Mesendoderm (in vitro differentiated cells): ENCODE measurements at regions not wholly inside any gene's neighbourhood (a gene's known extent, or its start where the extent isn't known, plus 50 kb on each side); places are given as distances from the start of the nearest gene placed in this dataset.

ENCODE experiments used
- DNase-seq: peaks from one replicate; pipeline ENCODE4 v3.0.0; 2013
- H2AK5ac ChIP-seq: 2 replicates; pipeline ENCODE4 v1.6.1; 2013; ENCODE audit warnings: low read length, inconsistent platforms
- H2BK120ac ChIP-seq: 2 replicates; pipeline ENCODE4 v1.6.1; 2013; ENCODE audit warnings: low read depth, mild to moderate bottlenecking, low read length, moderate library complexity, mixed read lengths
- H2BK15ac ChIP-seq: replicated peaks from 2 replicates; pipeline ENCODE4 v1.6.1; 2013; ENCODE audit warnings: low read depth, mild to moderate bottlenecking, moderate library complexity
- H2BK5ac ChIP-seq: 2 replicates; pipeline ENCODE4 v1.6.1; 2013; ENCODE audit warnings: low read length, inconsistent platforms
- H3K18ac ChIP-seq: 2 replicates; pipeline ENCODE4 v1.6.1; 2013; ENCODE audit warnings: mild to moderate bottlenecking, low read length, mixed read lengths
- H3K23ac ChIP-seq: one replicate; pipeline ENCODE4 v1.6.1; 2013; ENCODE audit warnings: low read length
- H3K27ac ChIP-seq: 2 replicates; pipeline ENCODE4 v1.5.1; 2013; ENCODE audit warnings: low read depth, mild to moderate bottlenecking, inconsistent platforms, low read length, moderate library complexity
- H3K27me3 ChIP-seq: 2 replicates; pipeline ENCODE4 v1.6.1; 2013; ENCODE audit warnings: low read length, control low read depth, mild to moderate bottlenecking, inconsistent platforms; ENCODE audit not compliant: insufficient read depth, poor library complexity
- H3K36me3 ChIP-seq: 2 replicates; pipeline ENCODE4 v1.6.1; 2013; ENCODE audit warnings: low read length, inconsistent platforms; ENCODE audit not compliant: control insufficient read depth, insufficient read depth
- H3K4ac ChIP-seq: one replicate; pipeline ENCODE4 v1.6.1; 2013; ENCODE audit warnings: low read depth, mild to moderate bottlenecking, low read length, moderate library complexity
- H3K4me1 ChIP-seq: 2 replicates; pipeline ENCODE4 v1.6.1; 2013; ENCODE audit warnings: low read depth, low read length, inconsistent platforms; ENCODE audit not compliant: control insufficient read depth
- H3K4me2 ChIP-seq: 2 replicates; pipeline ENCODE4 v1.6.1; 2013; ENCODE audit warnings: low read length
- H3K4me3 ChIP-seq: 2 replicates; pipeline ENCODE4 v1.5.1; 2013; ENCODE audit warnings: mild to moderate bottlenecking, low read length
- H3K56ac ChIP-seq: one replicate; pipeline ENCODE4 v1.6.1; 2013; ENCODE audit warnings: low read length
- H3K79me1 ChIP-seq: 2 replicates; pipeline ENCODE4 v1.6.1; 2013; ENCODE audit warnings: low read length, inconsistent platforms
- H3K79me2 ChIP-seq: 2 replicates; pipeline ENCODE4 v1.6.1; 2013; ENCODE audit warnings: mild to moderate bottlenecking, low read length; ENCODE audit not compliant: control insufficient read depth, insufficient read depth
- H3K9ac ChIP-seq: 2 replicates; pipeline ENCODE4 v1.6.1; 2013; ENCODE audit warnings: low read length, inconsistent platforms
- H4K5ac ChIP-seq: one replicate; pipeline ENCODE4 v1.6.1; 2013; ENCODE audit warnings: low read length
- H4K8ac ChIP-seq: one replicate; pipeline ENCODE4 v1.6.1; 2013; ENCODE audit warnings: low read depth, mild to moderate bottlenecking, control low read depth, low read length, moderate library complexity
- WGBS: extraction: QIAGEN DNeasy Blood & Tissue Kit; methylation state at CpG from one replicate; pipeline ENCODE4 v1.1.7; 2013; ENCODE audit warnings: low lambda C conversion rate, missing lambda C conversion rate; ENCODE audit not compliant: insufficient coverage; ENCODE audit errors: extremely low coverage; 5-methylcytosine and 5-hydroxymethylcytosine counted together

DNA sequence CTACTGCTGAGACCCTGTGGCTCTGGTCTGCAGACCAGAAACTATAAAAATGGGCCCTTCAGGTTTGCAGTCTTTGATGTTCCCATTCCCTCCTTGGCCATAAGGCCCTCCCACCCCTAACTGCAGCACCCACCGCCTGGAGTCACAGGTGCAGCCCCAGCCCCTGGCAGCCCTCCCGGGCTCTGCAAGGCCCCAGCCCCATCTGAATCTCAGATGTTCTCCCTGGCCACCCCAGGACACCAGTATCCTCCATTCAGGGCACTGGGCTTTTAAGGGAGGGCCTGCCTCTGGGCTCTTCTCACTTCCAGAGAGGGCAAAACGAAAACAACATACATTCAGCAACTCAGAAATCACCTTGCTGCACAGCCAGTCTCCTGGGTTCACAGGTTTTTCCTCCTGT, 107.7 kb upstream of the RET start:
- Histone ChIP-seq H3K79me2 (no peaks in the 10 kb centered on the region), H3K4me2 (no peak overlapping the region), H3K9ac (no peak overlapping the region), H2AK5ac (no peak overlapping the region), H4K5ac (no peak overlapping the region), H3K4ac (no peak overlapping the region), H3K23ac (no peak overlapping the region), H3K4me1 (no peaks in the 10 kb centered on the region), H3K27me3 (no peaks in the 10 kb centered on the region), H2BK5ac (no peak overlapping the region), H3K4me3 (no peak overlapping the region), H3K18ac (no peak overlapping the region), H2BK120ac (no peak overlapping the region), H4K8ac (no peak overlapping the region), H2BK15ac (no peak overlapping the region), H3K36me3 (no peaks in the 10 kb centered on the region), H3K56ac (no peak overlapping the region), H3K27ac (no peak overlapping the region), H3K79me1 (no peaks in the 10 kb centered on the region)
- no CpG with 5 or more reads among the region's 3 CpGs for WGBS
- no peak for DNase-seq

- Histone ChIP-seq H3K79me2 (no peaks in the 10 kb centered on the region), H3K27ac (no peak overlapping the region), H2AK5ac (no peak overlapping the region), H3K4me2 (no peak overlapping the region), H4K8ac (no peak overlapping the region), H4K5ac (no peak overlapping the region), H3K9ac (no peak overlapping the region), H3K79me1 (no peaks in the 10 kb centered on the region), H3K36me3 (no peaks in the 10 kb centered on the region), H3K56ac (no peak overlapping the region), H3K27me3 (no peaks in the 10 kb centered on the region), H3K23ac (no peak overlapping the region), H3K4ac (no peak overlapping the region), H3K4me3 (no peak overlapping the region), H3K4me1 (no peaks in the 10 kb centered on the region), H3K18ac (no peak overlapping the region), H2BK15ac (no peak overlapping the region), H2BK5ac (no peak overlapping the region), H2BK120ac (no peak overlapping the region)
- WGBS: no CpG with 5 or more reads among the region's 6 CpGs
- DNase-seq: no peak
These were observed 107.0 kb upstream of the RET start for GRCh38 chr10:42969909-42970308.

GRCh38 chr10:42970451-42971250, 106.2 kb upstream of the RET start:
- Histone ChIP-seq H3K4ac (no peak overlapping the region), H3K4me3 (no peak overlapping the region), H4K8ac (no peak overlapping the region), H3K4me1 (no peaks in the 10 kb centered on the region), H3K4me2 (no peak overlapping the region), H3K23ac (no peak overlapping the region), H2AK5ac (no peak overlapping the region), H3K79me1 (no peaks in the 10 kb centered on the region), H3K18ac (no peak overlapping the region), H2BK5ac (no peak overlapping the region), H3K27ac (no peak overlapping the region), H3K56ac (no peak overlapping the region), H3K36me3 (no peaks in the 10 kb centered on the region), H3K79me2 (no peaks in the 10 kb centered on the region), H3K9ac (no peak overlapping the region), H4K5ac (no peak overlapping the region), H2BK15ac (no peak overlapping the region), H2BK120ac (no peak overlapping the region), H3K27me3 (no peaks in the 10 kb centered on the region)
- no peak for DNase-seq
- no CpG with 5 or more reads among the region's 15 CpGs for WGBS

GRCh38 chr10:42971251-42971599, 105.6 kb upstream of the RET start:
- Histone ChIP-seq H2BK120ac (no peak overlapping the region), H4K5ac (no peak overlapping the region), H3K79me1 (no peaks in the 10 kb centered on the region)

GRCh38 chr10:42972946-42973345, 103.9 kb upstream of the RET start:
- no peaks in the 10 kb centered on the region for H3K79me1 ChIP-seq
- H3K18ac ChIP-seq: no peak overlapping the region
- no peak overlapping the region for H2BK15ac ChIP-seq
- H3K27ac ChIP-seq: no peak overlapping the region
- H4K5ac ChIP-seq: no peak overlapping the region
- no peak overlapping the region for H2AK5ac ChIP-seq
- DNase-seq: no peak
- no peak overlapping the region for H2BK5ac ChIP-seq
- H3K27me3 ChIP-seq: no peaks in the 10 kb centered on the region
- H3K9ac ChIP-seq: no peak overlapping the region
- no peak overlapping the region for H4K8ac ChIP-seq
- H3K4ac ChIP-seq: no peak overlapping the region
- H3K36me3 ChIP-seq: no peaks in the 10 kb centered on the region
- no peaks in the 10 kb centered on the region for H3K79me2 ChIP-seq
- H2BK120ac ChIP-seq: no peak overlapping the region
- no peak overlapping the region for H3K4me3 ChIP-seq
- no peak overlapping the region for H3K56ac ChIP-seq
- no peak overlapping the region for H3K23ac ChIP-seq
- H3K4me2 ChIP-seq: no peak overlapping the region
- WGBS: no CpG with 5 or more reads among the region's 6 CpGs
- H3K4me1 ChIP-seq: no peaks in the 10 kb centered on the region

More at GRCh38 chr10:42971251-42971599, 105.6 kb upstream of the RET start:
- Histone ChIP-seq H3K79me2 (no peaks in the 10 kb centered on the region), H3K18ac (no peak overlapping the region), H3K4me2 (no peak overlapping the region), H2BK5ac (no peak overlapping the region), H2BK15ac (no peak overlapping the region), H3K4me3 (no peak overlapping the region), H2AK5ac (no peak overlapping the region), H3K36me3 (no peaks in the 10 kb centered on the region), H3K23ac (no peak overlapping the region), H4K8ac (no peak overlapping the region), H3K9ac (no peak overlapping the region), H3K27me3 (no peaks in the 10 kb centered on the region), H3K27ac (no peak overlapping the region), H3K4me1 (no peaks in the 10 kb centered on the region), H3K56ac (no peak overlapping the region), H3K4ac (no peak overlapping the region)
- DNase-seq: no peak
- no CpG with 5 or more reads among the region's 4 CpGs for WGBS

DNA sequence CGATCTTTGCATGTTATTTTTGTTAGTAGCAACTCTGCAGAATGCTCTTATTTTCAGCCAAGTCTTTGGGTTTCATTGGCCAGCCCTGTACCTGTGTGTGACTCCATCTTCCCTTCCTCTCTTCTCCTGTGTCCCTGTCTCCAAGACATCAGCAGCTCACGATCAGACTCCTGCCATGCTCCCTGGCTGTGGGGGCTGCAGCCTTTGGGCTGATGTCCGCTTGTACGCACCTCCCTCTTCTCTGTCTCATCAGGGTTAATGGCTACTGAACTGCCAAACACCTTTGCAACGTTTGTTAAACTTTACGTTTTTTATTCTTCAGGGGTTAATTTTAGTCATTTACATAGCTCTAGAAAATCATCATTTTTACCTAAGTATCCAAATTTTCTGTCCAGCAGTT, 103.5 kb upstream of the RET start:
- no peak overlapping the region for H2BK5ac ChIP-seq
- H3K36me3 ChIP-seq: no peaks in the 10 kb centered on the region
- no peak overlapping the region for H3K56ac ChIP-seq
- no peak overlapping the region for H4K5ac ChIP-seq
- no peaks in the 10 kb centered on the region for H3K27me3 ChIP-seq
- no peak overlapping the region for H2AK5ac ChIP-seq
- H3K79me2 ChIP-seq: no peaks in the 10 kb centered on the region
- H4K8ac ChIP-seq: no peak overlapping the region
- no peak overlapping the region for H3K18ac ChIP-seq
- no peak overlapping the region for H3K4me2 ChIP-seq
- H2BK120ac ChIP-seq: no peak overlapping the region
- H3K23ac ChIP-seq: no peak overlapping the region
- H2BK15ac ChIP-seq: no peak overlapping the region
- no peak overlapping the region for H3K9ac ChIP-seq
- H3K27ac ChIP-seq: no peak overlapping the region
- H3K4me3 ChIP-seq: no peak overlapping the region
- no peaks in the 10 kb centered on the region for H3K4me1 ChIP-seq
- H3K79me1 ChIP-seq: no peaks in the 10 kb centered on the region
- WGBS: no CpG with 5 or more reads among the region's 6 CpGs
- DNase-seq: no peak
- H3K4ac ChIP-seq: no peak overlapping the region
